ENCODE measurements at regions not wholly inside any gene's neighbourhood (a gene's known extent, or its start where the extent isn't known, plus 50 kb on each side); places are given as distances from the start of the nearest gene placed in this dataset.
"Not testable (repeated sequence)": the region's sequence is repeated elsewhere in the genome, so short reads cannot be mapped to it uniquely, and the experiment has no call there.

- DNase-seq, result no peak
These were observed 406.6 kb upstream of the LARGE1 start for GRCh38 chr22:34326901-34327300.

GRCh38 chr22:34330432-34330831, 410.2 kb upstream of the LARGE1 start:
- DNase-seq, result no peak

- no peak for DNase-seq
These were observed 413.0 kb upstream of the LARGE1 start for GRCh38 chr22:34333285-34333684.

- no peak for DNase-seq
These were observed 414.6 kb upstream of the LARGE1 start for GRCh38 chr22:34334893-34335292.

- no peak for DNase-seq
These were observed 424.4 kb upstream of the LARGE1 start for GRCh38 chr22:34344702-34345101.

GRCh38 chr22:34354071-34354817, 434.0 kb upstream of the LARGE1 start:
- no peak for DNase-seq

- no peak for DNase-seq
These were observed 436.2 kb upstream of the LARGE1 start for GRCh38 chr22:34356481-34356880.

GRCh38 chr22:34370711-34371110, 450.4 kb upstream of the LARGE1 start:
- no peak for DNase-seq

GRCh38 chr22:34379825-34380224, 459.5 kb upstream of the LARGE1 start:
- no peak for DNase-seq

- no peak for DNase-seq
These were observed 460.3 kb upstream of the LARGE1 start for GRCh38 chr22:34380532-34380931.

- DNase-seq, result no peak
These were observed 470.1 kb upstream of the LARGE1 start for GRCh38 chr22:34390400-34390799.

GRCh38 chr22:34395370-34395769, 475.1 kb upstream of the LARGE1 start:
- DNase-seq, result no peak

GRCh38 chr22:34403667-34404066, 483.4 kb upstream of the LARGE1 start:
- no peak for DNase-seq

GRCh38 chr22:34410111-34410510, 489.8 kb upstream of the LARGE1 start:
- DNase-seq, result no peak

- peak; percentile 58 for DNase-seq
These were observed 494.5 kb upstream of the LARGE1 start for GRCh38 chr22:34414467-34415440.

- no peak for DNase-seq
These were observed 496.0 kb upstream of the LARGE1 start for GRCh38 chr22:34416022-34416860.

GRCh38 chr22:34422948-34423347, 502.7 kb upstream of the LARGE1 start:
- not testable (repeated sequence) for DNase-seq

GRCh38 chr22:34427436-34427835, 507.2 kb upstream of the LARGE1 start:
- DNase-seq, result no peak

- DNase-seq, result no peak
These were observed 507.6 kb upstream of the LARGE1 start for GRCh38 chr22:34427841-34428240.

GRCh38 chr22:34429314-34429713, 509.0 kb upstream of the LARGE1 start:
- no peak for DNase-seq

GRCh38 chr22:34430386-34430785, 510.1 kb upstream of the LARGE1 start:
- no peak for DNase-seq

GRCh38 chr22:34434371-34434770, 514.1 kb upstream of the LARGE1 start:
- no peak for DNase-seq

- DNase-seq, result no peak
These were observed 516.9 kb upstream of the LARGE1 start for GRCh38 chr22:34437140-34437539.

All from kidney glomerular epithelial cell (primary cell).